Upper lobe of left lung (tissue), 6 donors: ENCODE measurements at regions not wholly inside any gene's neighbourhood (a gene's known extent, or its start where the extent isn't known, plus 50 kb on each side); places are given as distances from the start of the nearest gene placed in this dataset.
"Not testable (repeated sequence)": the region's sequence is repeated elsewhere in the genome, so short reads cannot be mapped to it uniquely, and the experiment has no call there.

Experiments used
- ATAC-seq, 2 donors: fragments of 200-7000 bp; cut with Tn5 transposase; one replicate each; pipeline ENCODE4 v1.9.1; 2022; ENCODE audit warnings: mild to moderate bottlenecking in 2 of 2, moderate library complexity in 2 of 2; ENCODE audit not compliant: low FRiP score in 2 of 2
- DNase-seq, 2 donors: peaks; one replicate each; pipeline ENCODE4 v3.0.0-alpha.2; 2019 to 2020
- H3K27ac ChIP-seq, 4 donors: fragments of 200-600 bp; sonication (generic); one replicate each; pipeline ENCODE4 v1.5.1; 2016 to 2019
- H3K27me3 ChIP-seq, 4 donors: fragments of 200-600 bp; sonication (generic); one replicate each; pipeline ENCODE4 v1.5.1; 2017 to 2019
- H3K36me3 ChIP-seq, 4 donors: fragments of 200-600 bp; sonication (generic); one replicate each; pipeline ENCODE4 v1.5.1; 2016 to 2019
- H3K4me1 ChIP-seq, 4 donors: fragments of 200-600 bp; sonication (generic); one replicate each; pipeline ENCODE4 v1.5.1; 2018 to 2019
- H3K4me3 ChIP-seq, 4 donors: fragments of 200-600 bp; sonication (generic); one replicate each; pipeline ENCODE4 v1.5.1; 2017 to 2019; ENCODE audit warnings: mild to moderate bottlenecking in 2 of 4, moderate library complexity in 1 of 4
- H3K9me3 ChIP-seq, 4 donors: fragments of 200-600 bp; sonication (generic); one replicate each; pipeline ENCODE4 v1.5.1; 2018 to 2019
- EP300 ChIP-seq, 4 donors: sonication (generic); formaldehyde crosslinking; IDR thresholded peaks; one replicate each; pipeline ENCODE4 v1.5.1; 2017; ENCODE audit warnings: antibody characterized with exemption in 4 of 4, control low read depth in 2 of 4
- POLR2A ChIP-seq, 4 donors: fragments of 450-650 bp; IDR thresholded peaks; one replicate each; pipeline ENCODE4 v1.5.1; 2016 to 2017; ENCODE audit warnings: antibody characterized with exemption in 4 of 4, mild to moderate bottlenecking in 2 of 4
- POLR2AphosphoS5 ChIP-seq, 2 donors: sonication (generic); formaldehyde crosslinking; IDR thresholded peaks; one replicate each; pipeline ENCODE4 v1.5.1; 2017; ENCODE audit warnings: antibody characterized with exemption in 2 of 2
- WGBS, 2 donors: methylation state at CpG; one replicate each; pipeline ENCODE4 v1.1.5; 2017 to 2018; 5-methylcytosine and 5-hydroxymethylcytosine counted together
- TF ChIP-seq, protein P1 (sequence below), 6 experiments: fragments of 450-650 bp in 4 of 6; fragments of 200-600 bp in 2 of 6; sonication (generic) in 2 of 6; IDR thresholded peaks; one replicate each; pipeline ENCODE4 v1.5.1; 2016 to 2019; ENCODE audit warnings: antibody characterized with exemption in 6 of 6
- donor health status: DM: no; HTN: no; CAD: no; lungs with moderate emphysema.
- donor health status: DM: no; HTN: yes; CAD: no; lungs with severe emphysema.

DNA sequence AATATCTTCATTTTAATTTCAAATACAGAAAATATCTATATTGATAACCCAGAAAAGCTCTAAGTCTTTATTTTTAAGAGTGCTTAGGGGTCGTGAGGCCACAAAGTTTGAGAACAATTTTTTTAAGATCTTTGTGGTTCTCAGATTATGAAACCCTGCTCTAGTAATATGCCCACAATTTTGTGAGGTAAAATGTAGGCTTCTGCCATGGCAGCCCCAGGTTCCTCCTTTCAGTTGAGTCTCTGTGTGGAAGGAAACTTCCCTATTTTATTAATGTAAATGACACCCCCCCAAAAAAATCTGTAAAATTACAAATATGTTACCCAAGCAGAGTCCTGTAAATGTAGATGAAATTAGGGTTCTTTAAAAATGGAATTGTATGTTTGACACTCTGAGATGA, 600.5 kb downstream of the SATB2 start:
- no peaks in the 10 kb centered on the region for H3K36me3 ChIP-seq
- no peak for ATAC-seq
- no peak overlapping the region for H3K4me3 ChIP-seq
- 59 to 65% methylated on average over 1 of the region's 1 CpG for WGBS, 2 donors
- TF ChIP-seq POLR2AphosphoS5 (IDR thresholded peaks at IDR 0.05) = no peak
- TF ChIP-seq EP300 (IDR thresholded peaks at IDR 0.05) = no peak
- TF ChIP-seq, protein P1, sequence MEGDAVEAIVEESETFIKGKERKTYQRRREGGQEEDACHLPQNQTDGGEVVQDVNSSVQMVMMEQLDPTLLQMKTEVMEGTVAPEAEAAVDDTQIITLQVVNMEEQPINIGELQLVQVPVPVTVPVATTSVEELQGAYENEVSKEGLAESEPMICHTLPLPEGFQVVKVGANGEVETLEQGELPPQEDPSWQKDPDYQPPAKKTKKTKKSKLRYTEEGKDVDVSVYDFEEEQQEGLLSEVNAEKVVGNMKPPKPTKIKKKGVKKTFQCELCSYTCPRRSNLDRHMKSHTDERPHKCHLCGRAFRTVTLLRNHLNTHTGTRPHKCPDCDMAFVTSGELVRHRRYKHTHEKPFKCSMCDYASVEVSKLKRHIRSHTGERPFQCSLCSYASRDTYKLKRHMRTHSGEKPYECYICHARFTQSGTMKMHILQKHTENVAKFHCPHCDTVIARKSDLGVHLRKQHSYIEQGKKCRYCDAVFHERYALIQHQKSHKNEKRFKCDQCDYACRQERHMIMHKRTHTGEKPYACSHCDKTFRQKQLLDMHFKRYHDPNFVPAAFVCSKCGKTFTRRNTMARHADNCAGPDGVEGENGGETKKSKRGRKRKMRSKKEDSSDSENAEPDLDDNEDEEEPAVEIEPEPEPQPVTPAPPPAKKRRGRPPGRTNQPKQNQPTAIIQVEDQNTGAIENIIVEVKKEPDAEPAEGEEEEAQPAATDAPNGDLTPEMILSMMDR (IDR thresholded peaks at IDR 0.05) = no peak
- no peak for TF ChIP-seq POLR2A (IDR thresholded peaks at IDR 0.05)
- H3K9me3 ChIP-seq = peaks cover 0 to 9% (median 4%) of the 10 kb centered on the region in 4 donors
- H3K27me3 ChIP-seq = no peaks in the 10 kb centered on the region
- DNase-seq = no peak
- no peak overlapping the region for H3K27ac ChIP-seq
- H3K4me1 ChIP-seq = no peaks in the 10 kb centered on the region

DNA sequence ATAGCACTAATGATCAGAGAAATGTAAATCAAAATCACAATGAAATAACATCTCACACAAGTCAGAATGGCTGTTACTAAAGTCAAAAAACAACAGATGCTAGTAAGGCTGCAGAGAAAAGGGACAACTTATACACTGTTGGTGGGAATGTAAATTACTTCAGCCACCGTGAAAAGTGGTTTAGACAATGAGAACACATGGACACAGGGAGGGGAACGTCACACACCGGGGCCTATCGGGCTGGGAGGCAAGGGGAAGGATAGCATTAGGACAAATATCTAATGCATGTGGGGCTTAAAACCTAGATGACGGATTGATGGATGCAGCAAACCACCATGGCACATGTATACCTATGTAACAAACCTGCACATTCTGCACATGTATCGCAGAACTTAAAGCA, 602.0 kb downstream of the SATB2 start:
- DNase-seq, H3K27ac ChIP-seq, H3K27me3 ChIP-seq, ATAC-seq, H3K36me3 ChIP-seq, H3K9me3 ChIP-seq, H3K4me1 ChIP-seq, H3K4me3 ChIP-seq: not testable (repeated sequence)
- 89 to 92% methylated on average over 6 of the region's 6 CpGs for WGBS, 2 donors

DNA sequence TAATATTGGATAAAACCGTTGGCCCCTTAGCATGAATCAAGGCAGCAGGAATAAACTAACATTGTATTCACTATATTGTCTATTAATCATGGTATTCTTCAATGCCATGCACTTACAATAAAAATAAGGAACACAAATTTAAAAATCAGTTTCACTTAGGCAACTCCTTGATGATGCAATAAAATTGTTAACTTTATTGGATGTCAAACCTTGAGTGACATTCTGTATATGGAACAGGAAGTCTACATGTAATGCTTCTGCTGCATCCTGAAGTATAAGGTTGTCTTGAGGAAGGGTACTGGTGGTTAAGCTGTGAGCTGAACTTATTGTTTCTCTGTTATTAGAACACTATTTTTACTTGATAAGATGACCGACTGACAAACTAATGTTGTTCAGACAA, 605.5 kb downstream of the SATB2 start:
- Histone ChIP-seq H3K4me1 (no peaks in the 10 kb centered on the region), H3K27me3 (no peaks in the 10 kb centered on the region), H3K27ac (no peak overlapping the region), H3K36me3 (no peaks in the 10 kb centered on the region), H3K9me3 (no peaks in the 10 kb centered on the region), H3K4me3 (no peak overlapping the region)
- no peak for TF ChIP-seq POLR2A (IDR thresholded peaks at IDR 0.05)
- no peak for TF ChIP-seq EP300 (IDR thresholded peaks at IDR 0.05)
- TF ChIP-seq, protein P1 (IDR thresholded peaks at IDR 0.05) = no peak
- no peak for TF ChIP-seq POLR2AphosphoS5 (IDR thresholded peaks at IDR 0.05)
- DNase-seq (no peak), ATAC-seq (no peak)
- WGBS, 2 donors = 65% methylated on average over 2 of the region's 2 CpGs

DNA sequence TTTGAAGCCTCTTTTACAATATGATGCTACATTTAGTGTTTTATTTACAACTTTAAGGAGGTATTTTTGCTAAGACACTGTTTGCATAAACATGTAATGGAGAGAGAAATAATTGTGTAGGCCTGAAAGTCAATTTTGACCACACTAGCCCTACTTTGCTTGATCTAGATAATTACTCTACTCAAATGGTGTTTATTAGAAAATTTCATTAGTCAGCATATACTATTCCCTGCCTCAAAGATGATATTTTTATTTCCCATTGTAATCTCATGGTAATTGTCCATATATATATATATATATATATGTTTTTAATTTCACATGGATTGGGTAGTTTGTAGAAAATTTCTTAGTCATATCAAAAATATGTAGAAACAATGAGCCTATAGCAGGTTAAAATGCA, 632.2 kb downstream of the SATB2 start:
- ATAC-seq = no peak
- no peaks in the 10 kb centered on the region for H3K9me3 ChIP-seq
- no peak for TF ChIP-seq POLR2AphosphoS5 (IDR thresholded peaks at IDR 0.05)
- H3K4me3 ChIP-seq = no peak overlapping the region
- no peak for DNase-seq
- H3K27ac ChIP-seq = no peak overlapping the region
- H3K36me3 ChIP-seq = no peaks in the 10 kb centered on the region
- no peaks in the 10 kb centered on the region for H3K27me3 ChIP-seq
- H3K4me1 ChIP-seq = no peaks in the 10 kb centered on the region

DNA sequence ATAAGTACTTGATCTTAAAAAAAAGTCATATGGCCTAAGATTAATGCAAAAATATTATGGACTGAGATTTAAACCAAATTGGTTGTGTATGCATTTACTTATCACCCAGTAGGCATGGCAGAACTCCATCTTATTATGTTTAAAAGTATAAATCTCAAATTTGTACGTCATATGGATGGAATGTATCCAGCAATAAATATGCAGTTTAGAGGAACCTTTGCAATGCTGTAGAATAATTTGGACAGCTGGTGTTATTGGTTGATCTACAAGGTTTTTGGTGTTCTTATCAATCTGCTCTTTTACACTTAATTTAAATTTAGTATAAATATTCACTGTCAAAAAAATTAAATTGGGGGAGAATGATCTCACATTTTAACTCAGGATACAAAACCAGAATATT, 640.2 kb downstream of the SATB2 start:
- Histone ChIP-seq H3K36me3 (no peaks in the 10 kb centered on the region), H3K27ac (no peak overlapping the region), H3K4me1 (no peaks in the 10 kb centered on the region), H3K9me3 (no peaks in the 10 kb centered on the region), H3K4me3 (no peak overlapping the region), H3K27me3 (no peaks in the 10 kb centered on the region)
- DNase-seq = no peak
- no peak for ATAC-seq
- 61 to 71% methylated on average over 1 of the region's 1 CpG for WGBS, 2 donors
- TF ChIP-seq POLR2A (IDR thresholded peaks at IDR 0.05) (no peak), EP300 (IDR thresholded peaks at IDR 0.05) (no peak), POLR2AphosphoS5 (IDR thresholded peaks at IDR 0.05) (no peak)
- TF ChIP-seq, protein P1 (IDR thresholded peaks at IDR 0.05) = no peak

DNA sequence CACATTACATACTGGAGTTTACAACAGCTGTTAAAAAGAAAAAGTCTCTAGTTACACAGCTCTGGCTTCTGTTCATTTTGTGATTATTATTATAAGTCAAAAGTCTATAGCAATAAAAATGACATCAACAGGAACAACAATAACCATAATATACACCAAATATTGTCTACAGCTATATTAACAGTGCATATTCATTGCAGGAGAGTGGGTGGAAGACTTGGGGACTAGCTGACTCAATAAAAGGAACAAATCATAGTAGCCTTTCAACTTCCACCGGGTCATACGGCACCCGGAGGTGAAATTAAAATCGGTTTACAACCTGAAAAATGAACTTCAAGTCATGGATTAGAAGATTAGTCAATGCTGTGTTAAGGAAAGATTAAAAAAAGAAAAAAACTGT, 642.1 kb downstream of the SATB2 start:
- Histone ChIP-seq H3K9me3 (no peaks in the 10 kb centered on the region), H3K4me3 (no peak overlapping the region), H3K36me3 (no peaks in the 10 kb centered on the region), H3K4me1 (no peaks in the 10 kb centered on the region), H3K27me3 (no peaks in the 10 kb centered on the region), H3K27ac (no peak overlapping the region)
- ATAC-seq (no peak), DNase-seq (no peak)
- WGBS, 2 donors = 87 to 92% methylated on average over 4 of the region's 4 CpGs
- TF ChIP-seq, protein P1 (IDR thresholded peaks at IDR 0.05) = no peak
- TF ChIP-seq POLR2A (IDR thresholded peaks at IDR 0.05) (no peak), POLR2AphosphoS5 (IDR thresholded peaks at IDR 0.05) (no peak), EP300 (IDR thresholded peaks at IDR 0.05) (no peak)
